GM21367 (cell line): ENCODE measurements at regions not wholly inside any gene's neighbourhood (a gene's known extent, or its start where the extent isn't known, plus 50 kb on each side); places are given as distances from the start of the nearest gene placed in this dataset.
A peak's percentile ranks its signal among the peaks of the same experiment; 100 is the strongest.
"Not testable (repeated sequence)": the region's sequence is repeated elsewhere in the genome, so short reads cannot be mapped to it uniquely, and the experiment has no call there.

Experiments used
- ATAC-seq: cut with Tn5 transposase; IDR thresholded peaks from one replicate; pipeline ENCODE4 v1.9.1; 2021; ENCODE audit not compliant: unreplicated experiment

GRCh38 chr10:5268743-5269142 is 72.1 kb downstream of the AKR1C4 start:
- ATAC-seq, result no peak

GRCh38 chr10:5269791-5270190 is 73.2 kb downstream of the AKR1C4 start:
- ATAC-seq, result no peak

GRCh38 chr10:5271526-5271925 is 74.9 kb downstream of the AKR1C4 start:
- ATAC-seq, result no peak

GRCh38 chr10:5272065-5272803 is 75.6 kb downstream of the AKR1C4 start:
- ATAC-seq, result no peak

- no peak for ATAC-seq
Measured at GRCh38 chr10:5274795-5275194, 78.2 kb downstream of the AKR1C4 start.

GRCh38 chr10:5281356-5281755 is 83.4 kb upstream of the UCN3 start:
- no peak for ATAC-seq

- ATAC-seq, result no peak
Measured at GRCh38 chr10:5282137-5282536, 82.6 kb upstream of the UCN3 start.

GRCh38 chr10:5283305-5284158 is 81.2 kb upstream of the UCN3 start:
- peak; percentile 84 for ATAC-seq

GRCh38 chr10:5284311-5285057 is 80.3 kb upstream of the UCN3 start:
- ATAC-seq, result peak; percentile 64

GRCh38 chr10:5285186-5285585 is 79.6 kb upstream of the UCN3 start:
- ATAC-seq, result no peak

- no peak for ATAC-seq
Measured at GRCh38 chr10:5288359-5288758, 76.4 kb upstream of the UCN3 start.

- ATAC-seq, result not testable (repeated sequence)
Measured at GRCh38 chr10:5289228-5289627, 75.5 kb upstream of the UCN3 start.

GRCh38 chr10:5291501-5292195 is 73.1 kb upstream of the UCN3 start:
- ATAC-seq, result no peak

- no peak for ATAC-seq
Measured at GRCh38 chr10:5292196-5292735, 72.5 kb upstream of the UCN3 start.

GRCh38 chr10:5292970-5293369 is 71.8 kb upstream of the UCN3 start:
- not testable (repeated sequence) for ATAC-seq

GRCh38 chr10:5293691-5294550 is 70.8 kb upstream of the UCN3 start:
- ATAC-seq, result peak; percentile 70

GRCh38 chr10:5297466-5297865 is 67.3 kb upstream of the UCN3 start:
- no peak for ATAC-seq

GRCh38 chr10:5297996-5298395 is 66.8 kb upstream of the UCN3 start:
- no peak for ATAC-seq

- no peak for ATAC-seq
Measured at GRCh38 chr10:5299950-5300349, 64.8 kb upstream of the UCN3 start.

GRCh38 chr10:5303504-5303903 is 61.3 kb upstream of the UCN3 start:
- ATAC-seq, result no peak
